ENCODE measurements at regions not wholly inside any gene's neighbourhood (a gene's known extent, or its start where the extent isn't known, plus 50 kb on each side); places are given as distances from the start of the nearest gene placed in this dataset.

DNA sequence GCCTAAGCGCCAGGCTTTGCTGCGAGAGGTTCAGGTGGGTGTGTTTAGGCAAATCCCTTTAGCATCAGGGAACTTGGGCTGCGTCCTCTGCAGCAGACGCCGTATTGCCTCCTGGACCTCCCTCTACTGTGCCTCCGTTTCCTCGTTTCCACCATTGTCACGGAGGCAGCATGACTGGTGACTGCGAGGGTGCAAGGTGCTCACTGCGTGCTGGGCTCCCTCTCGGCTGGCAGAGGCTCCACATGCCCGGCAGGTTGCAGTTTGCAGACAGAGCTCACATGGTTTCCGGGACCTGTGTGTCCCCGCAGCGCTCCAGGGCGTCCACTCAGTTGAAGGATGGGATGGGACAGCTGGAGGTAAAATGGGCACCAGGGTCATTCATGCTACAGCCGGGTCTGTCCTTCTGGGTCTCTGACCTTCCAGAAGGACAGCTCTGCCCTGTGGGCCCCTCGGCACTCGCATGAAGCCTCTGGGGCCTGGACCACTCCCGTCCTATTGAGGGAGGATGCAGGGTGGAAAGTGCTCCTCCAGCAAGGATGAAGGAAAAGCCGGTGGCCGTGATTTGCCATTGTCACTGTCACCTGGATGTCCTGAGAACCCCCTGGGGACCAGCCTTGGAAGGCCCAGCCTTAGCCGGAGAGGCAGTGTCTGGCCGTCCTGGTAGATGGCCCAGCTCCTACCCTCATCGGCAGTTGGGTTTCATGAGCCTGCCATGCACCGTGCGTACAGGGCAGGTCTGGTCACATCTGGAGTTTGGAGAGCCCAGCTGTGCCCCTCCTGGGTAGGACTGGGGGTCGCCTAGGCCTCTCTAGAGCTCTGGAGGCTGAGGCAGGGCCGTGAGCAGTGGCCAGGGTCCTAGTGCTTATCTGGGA lies 146.5 kb downstream of the KIF26A start:
- no peak overlapping the region for H3K4me3 ChIP-seq
- H3K4me1 ChIP-seq (replicated peaks): peaks cover 5% of the 10 kb centered on the region
- DNase-seq (ENCODE audit: low spot score): no peak
- H3K27ac ChIP-seq: no peak overlapping the region
- intact Hi-C loops (cut with DNase I): no loop called here
- no peaks in the 10 kb centered on the region for H3K9me3 ChIP-seq
- TF ChIP-seq POLR2A (IDR thresholded peaks at IDR 0.05) (no peak), POLR2AphosphoS5 (IDR thresholded peaks at IDR 0.05) (no peak)
- TF ChIP-seq, protein P1, sequence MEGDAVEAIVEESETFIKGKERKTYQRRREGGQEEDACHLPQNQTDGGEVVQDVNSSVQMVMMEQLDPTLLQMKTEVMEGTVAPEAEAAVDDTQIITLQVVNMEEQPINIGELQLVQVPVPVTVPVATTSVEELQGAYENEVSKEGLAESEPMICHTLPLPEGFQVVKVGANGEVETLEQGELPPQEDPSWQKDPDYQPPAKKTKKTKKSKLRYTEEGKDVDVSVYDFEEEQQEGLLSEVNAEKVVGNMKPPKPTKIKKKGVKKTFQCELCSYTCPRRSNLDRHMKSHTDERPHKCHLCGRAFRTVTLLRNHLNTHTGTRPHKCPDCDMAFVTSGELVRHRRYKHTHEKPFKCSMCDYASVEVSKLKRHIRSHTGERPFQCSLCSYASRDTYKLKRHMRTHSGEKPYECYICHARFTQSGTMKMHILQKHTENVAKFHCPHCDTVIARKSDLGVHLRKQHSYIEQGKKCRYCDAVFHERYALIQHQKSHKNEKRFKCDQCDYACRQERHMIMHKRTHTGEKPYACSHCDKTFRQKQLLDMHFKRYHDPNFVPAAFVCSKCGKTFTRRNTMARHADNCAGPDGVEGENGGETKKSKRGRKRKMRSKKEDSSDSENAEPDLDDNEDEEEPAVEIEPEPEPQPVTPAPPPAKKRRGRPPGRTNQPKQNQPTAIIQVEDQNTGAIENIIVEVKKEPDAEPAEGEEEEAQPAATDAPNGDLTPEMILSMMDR (IDR thresholded peaks at IDR 0.05): no peak
- H3K36me3 ChIP-seq: no peaks in the 10 kb centered on the region
- 89% methylated on average over 29 of the region's 29 CpGs for WGBS
- no peaks in the 10 kb centered on the region for H3K27me3 ChIP-seq (replicated peaks; ENCODE audit: insufficient read depth)

DNA sequence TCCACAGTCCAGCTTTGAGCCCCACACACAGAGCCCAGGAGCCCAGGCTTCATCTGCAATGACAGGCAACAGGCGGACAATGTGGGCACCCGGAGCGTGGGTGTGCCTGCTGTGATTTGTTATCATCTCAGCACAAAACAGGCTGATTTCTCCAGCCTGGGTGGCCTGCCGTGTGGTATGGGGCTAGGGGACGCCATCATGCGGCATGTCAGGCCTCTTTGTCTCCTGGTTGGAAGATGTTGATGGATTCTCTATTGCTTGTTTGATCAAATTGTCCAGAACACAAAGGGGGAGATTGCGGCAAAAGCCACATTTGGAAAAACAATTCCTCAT lies 147.1 kb downstream of the KIF26A start:
- peaks cover 5% of the 10 kb centered on the region for H3K4me1 ChIP-seq (replicated peaks)
- no peak overlapping the region for H3K27ac ChIP-seq
- H3K27me3 ChIP-seq (replicated peaks; ENCODE audit: insufficient read depth): no peaks in the 10 kb centered on the region
- TF ChIP-seq POLR2A (IDR thresholded peaks at IDR 0.05) (no peak), POLR2AphosphoS5 (IDR thresholded peaks at IDR 0.05) (no peak)
- TF ChIP-seq, protein P1 (IDR thresholded peaks at IDR 0.05): no peak
- no peaks in the 10 kb centered on the region for H3K9me3 ChIP-seq
- no peaks in the 10 kb centered on the region for H3K36me3 ChIP-seq
- 95% methylated on average over 5 of the region's 7 CpGs for WGBS
- intact Hi-C loops (cut with DNase I): no loop called here
- H3K4me3 ChIP-seq: no peak overlapping the region
- DNase-seq (ENCODE audit: low spot score): no peak

DNA sequence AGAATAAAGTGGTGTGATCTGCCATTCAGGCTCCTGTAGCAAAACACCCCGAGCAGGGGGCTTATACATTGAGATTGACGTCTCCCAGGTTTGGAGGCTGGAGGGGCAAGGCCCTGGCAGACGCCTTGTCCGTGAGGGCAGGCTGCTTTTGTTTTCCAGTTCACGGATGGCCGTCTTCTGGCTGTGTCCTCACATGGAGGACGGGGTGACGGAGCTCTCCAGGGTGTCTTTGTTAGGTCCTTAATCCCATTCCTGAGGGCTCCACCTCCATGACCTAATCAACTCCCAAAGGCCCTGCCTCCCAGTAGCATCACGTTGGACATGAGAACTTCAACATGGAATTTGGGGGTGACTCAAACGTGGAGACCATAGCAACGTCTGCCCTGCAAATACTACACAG lies 147.7 kb downstream of the KIF26A start:
- TF ChIP-seq POLR2AphosphoS5 (IDR thresholded peaks at IDR 0.05) (no peak), POLR2A (IDR thresholded peaks at IDR 0.05) (no peak)
- TF ChIP-seq, protein P1 (IDR thresholded peaks at IDR 0.05): no peak
- WGBS: 89% methylated on average over 11 of the region's 11 CpGs
- no peak for DNase-seq (ENCODE audit: low spot score)
- H3K4me1 ChIP-seq (replicated peaks): peaks cover 5% of the 10 kb centered on the region
- H3K27me3 ChIP-seq (replicated peaks; ENCODE audit: insufficient read depth): no peaks in the 10 kb centered on the region
- intact Hi-C loops (cut with DNase I): no loop called here
- H3K9me3 ChIP-seq: no peaks in the 10 kb centered on the region
- no peak overlapping the region for H3K27ac ChIP-seq
- H3K36me3 ChIP-seq: no peaks in the 10 kb centered on the region
- H3K4me3 ChIP-seq: no peak overlapping the region

DNA sequence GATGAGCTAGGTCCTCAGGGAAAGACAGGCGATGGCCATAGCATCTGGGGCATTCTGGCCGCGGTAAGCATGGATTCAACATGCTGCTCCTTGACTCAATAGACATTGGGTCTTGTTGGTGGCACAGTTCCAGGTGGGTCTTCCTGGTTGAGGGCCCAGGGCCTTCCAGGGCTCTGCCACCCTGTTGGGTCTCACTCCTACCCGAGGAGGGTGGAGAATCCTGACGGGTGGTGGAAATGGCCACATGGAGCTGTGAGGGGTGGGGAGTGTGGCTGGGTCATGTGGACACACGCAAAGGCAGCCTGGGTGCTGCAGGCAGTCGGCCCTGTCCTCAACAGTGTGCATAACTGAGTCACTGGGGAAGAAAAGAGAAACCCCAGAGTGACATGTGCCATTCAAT lies 148.1 kb downstream of the KIF26A start:
- Histone ChIP-seq H3K36me3 (no peaks in the 10 kb centered on the region), H3K4me1 (replicated peaks) (peaks cover 5% of the 10 kb centered on the region), H3K27ac (no peak overlapping the region), H3K27me3 (replicated peaks; ENCODE audit: insufficient read depth) (no peaks in the 10 kb centered on the region), H3K4me3 (no peak overlapping the region), H3K9me3 (no peaks in the 10 kb centered on the region)
- DNase-seq (ENCODE audit: low spot score): no peak
- WGBS: 93% methylated on average over 7 of the region's 7 CpGs
- no peak for TF ChIP-seq POLR2AphosphoS5 (IDR thresholded peaks at IDR 0.05)
- TF ChIP-seq, protein P1 (IDR thresholded peaks at IDR 0.05): no peak
- TF ChIP-seq POLR2A (IDR thresholded peaks at IDR 0.05): no peak
- intact Hi-C loops (cut with DNase I): no loop called here
